SIG-M5 treated with dmso at 0.1 percent for 504 hours (cell line): ENCODE measurements at regions not wholly inside any gene's neighbourhood (a gene's known extent, or its start where the extent isn't known, plus 50 kb on each side); places are given as distances from the start of the nearest gene placed in this dataset.

Source experiments
- DNase-seq: peaks from one replicate; lab custom pipeline; 2025; ENCODE audit not compliant: unreplicated experiment; lab: John Stamatoyannopoulos, UW

- DNase-seq, result no peak
Measured at GRCh38 chr11:134821422-134821821, 409.4 kb upstream of the B3GAT1 start.

DNA sequence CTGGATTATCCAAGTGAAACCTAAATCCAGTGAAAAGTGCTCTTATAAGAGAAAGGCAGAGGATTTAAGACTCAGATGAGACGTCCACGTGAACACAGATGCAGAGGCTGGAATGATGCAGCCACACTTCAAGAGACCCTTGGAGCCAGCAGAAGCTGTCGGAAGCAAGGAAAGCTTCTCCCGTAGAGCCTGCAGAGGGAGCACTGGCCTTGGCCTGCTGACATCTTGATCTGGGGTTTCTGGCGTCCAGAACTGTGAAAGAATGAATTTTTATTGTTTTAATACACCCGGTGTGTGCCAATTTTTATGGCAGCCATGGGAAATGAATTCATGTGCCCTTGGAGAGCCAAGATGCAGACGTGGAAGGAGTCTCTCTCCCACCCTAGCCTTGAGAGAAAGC lies 407.0 kb upstream of the B3GAT1 start:
- no peak for DNase-seq

- no peak for DNase-seq
Measured at GRCh38 chr11:134818516-134818915, 406.5 kb upstream of the B3GAT1 start.

DNA sequence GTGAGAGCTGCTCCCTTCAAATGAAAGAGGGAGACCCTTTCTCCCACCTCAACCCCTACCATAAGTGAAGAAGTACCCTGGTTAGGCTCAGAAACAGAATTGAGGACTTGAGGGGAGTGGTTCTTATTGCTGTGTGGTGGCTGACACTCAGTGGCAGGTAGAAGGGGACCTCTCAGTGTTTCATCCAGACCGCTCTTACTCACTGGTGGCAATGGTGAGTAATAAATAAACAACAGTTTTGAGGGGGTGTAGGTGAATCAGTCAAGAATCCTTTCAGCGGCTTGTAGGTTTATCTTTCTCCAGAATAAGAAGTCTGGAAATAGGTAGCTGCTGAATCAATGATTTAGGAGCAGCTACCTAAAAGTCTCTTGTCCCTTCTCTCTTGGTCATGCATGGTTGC lies 403.4 kb upstream of the B3GAT1 start:
- no peak for DNase-seq

- DNase-seq, result no peak
Measured at GRCh38 chr11:134807997-134808396, 396.0 kb upstream of the B3GAT1 start.

GRCh38 chr11:134802598-134802997 lies 390.6 kb upstream of the B3GAT1 start:
- no peak for DNase-seq

GRCh38 chr11:134802116-134802515 lies 390.1 kb upstream of the B3GAT1 start:
- DNase-seq, result no peak

DNA sequence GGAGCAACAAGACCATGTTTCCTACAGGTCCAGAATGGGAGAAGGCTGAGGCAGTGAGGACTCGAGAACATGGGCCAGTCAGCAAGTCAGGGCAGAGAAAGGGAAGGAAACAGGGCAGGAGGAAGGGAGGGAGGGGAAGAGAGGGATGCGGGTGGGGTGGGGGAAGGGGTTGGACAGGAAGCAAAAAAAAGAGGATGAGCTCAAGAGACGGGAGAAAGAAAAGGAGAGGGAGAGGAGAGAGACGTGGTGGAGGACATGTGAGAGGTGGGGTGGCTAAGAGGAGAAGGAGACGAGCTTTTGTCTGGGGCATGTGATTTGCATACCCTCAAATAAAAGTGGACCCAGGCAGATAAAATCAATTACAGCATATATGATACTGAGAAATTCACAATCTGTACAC lies 389.5 kb upstream of the B3GAT1 start:
- DNase-seq, result no peak

- no peak for DNase-seq
Measured at GRCh38 chr11:134800826-134801225, 388.8 kb upstream of the B3GAT1 start.

DNA sequence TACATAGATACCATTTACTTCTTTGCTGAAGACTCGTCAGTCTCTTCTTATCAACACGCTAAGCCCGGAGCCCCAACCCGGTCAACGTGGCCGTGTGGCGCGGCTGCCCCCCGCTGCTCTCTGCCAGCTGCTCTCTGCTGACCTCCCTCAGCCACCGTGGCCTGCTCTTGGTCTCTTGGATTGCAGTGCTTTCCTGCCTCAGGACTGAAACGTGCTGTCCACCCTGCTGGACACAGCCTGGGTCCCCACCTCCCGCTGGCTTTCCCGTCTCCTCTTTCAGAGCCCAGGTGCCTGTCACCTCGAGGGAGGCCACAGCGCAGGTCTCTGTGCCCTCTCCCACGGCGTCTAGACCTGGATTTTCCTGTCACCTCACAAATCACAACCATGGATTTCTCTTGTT lies 388.1 kb upstream of the B3GAT1 start:
- no peak for DNase-seq

GRCh38 chr11:134799386-134799785 lies 387.3 kb upstream of the B3GAT1 start:
- DNase-seq, result no peak

DNA sequence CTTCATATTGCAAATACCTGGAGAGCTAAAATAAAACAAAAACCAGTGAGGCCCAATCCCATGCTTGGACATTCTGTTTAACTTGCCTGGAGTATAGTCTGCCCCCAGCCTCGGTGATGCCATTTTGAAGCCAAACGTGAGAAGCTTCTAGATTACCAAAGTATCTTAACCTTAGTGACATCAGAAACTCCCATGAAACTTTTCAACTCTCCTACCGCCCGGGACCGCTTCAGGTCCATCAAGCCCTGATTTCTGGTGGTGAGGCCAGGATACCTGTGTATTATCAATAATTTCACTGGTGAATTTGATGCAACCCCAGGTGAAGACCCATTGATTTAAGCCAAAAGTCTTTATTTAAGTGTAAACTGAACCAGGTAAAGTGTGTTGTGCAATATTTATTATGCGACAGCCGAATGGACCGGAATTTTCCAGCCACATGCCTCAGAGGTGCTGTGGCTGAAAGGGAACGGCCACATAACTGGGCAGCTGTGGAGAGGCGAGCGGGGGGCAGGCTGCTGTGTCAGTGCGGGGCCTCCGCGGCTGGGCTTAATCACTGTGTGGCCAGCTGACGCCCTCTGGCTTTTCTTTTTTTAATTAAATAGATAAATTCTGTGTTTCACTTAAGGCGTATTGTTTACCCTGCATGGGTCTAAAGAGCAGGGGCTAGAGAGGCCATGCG lies 385.5 kb upstream of the B3GAT1 start:
- no peak for DNase-seq

GRCh38 chr11:134795017-134795416 lies 383.0 kb upstream of the B3GAT1 start:
- no peak for DNase-seq

DNA sequence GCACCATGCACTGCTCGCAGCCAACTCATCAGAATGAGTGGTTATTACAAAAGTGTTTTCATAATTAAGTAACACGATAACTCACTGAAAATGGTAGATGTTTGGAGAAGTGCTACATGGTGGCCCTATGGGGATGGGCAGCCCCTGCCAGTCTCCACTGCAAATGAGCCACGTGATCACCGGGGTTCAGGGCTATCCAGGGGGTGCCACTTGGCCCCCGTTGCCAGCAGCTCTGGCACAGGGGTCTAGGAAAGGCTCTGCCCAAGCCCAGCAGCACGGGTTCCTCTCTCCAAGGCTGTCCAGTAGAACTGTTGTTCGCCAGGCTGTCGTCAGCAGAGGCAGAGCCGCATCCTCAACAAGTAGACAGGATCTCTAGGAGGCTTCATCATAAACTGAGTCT lies 382.1 kb upstream of the B3GAT1 start:
- DNase-seq, result no peak

DNA sequence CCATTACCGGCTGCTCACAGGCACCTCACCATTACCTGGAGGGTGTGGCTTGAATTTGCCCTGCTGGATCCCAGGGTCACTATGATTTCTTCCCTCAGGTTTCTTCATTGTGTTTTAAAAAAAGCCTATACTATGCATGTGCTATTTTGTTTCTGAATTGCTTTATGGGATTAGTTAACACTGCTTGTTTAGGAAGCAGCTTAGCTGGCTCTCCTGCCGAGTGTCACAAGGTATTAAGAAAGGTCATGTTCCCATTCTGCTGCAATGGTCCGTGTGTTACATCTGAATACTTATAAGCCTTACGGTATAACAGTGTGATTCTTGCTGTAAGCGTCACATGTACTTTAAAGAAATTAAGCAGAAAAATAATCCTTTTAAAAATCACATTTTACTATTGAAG lies 380.6 kb upstream of the B3GAT1 start:
- no peak for DNase-seq

DNA sequence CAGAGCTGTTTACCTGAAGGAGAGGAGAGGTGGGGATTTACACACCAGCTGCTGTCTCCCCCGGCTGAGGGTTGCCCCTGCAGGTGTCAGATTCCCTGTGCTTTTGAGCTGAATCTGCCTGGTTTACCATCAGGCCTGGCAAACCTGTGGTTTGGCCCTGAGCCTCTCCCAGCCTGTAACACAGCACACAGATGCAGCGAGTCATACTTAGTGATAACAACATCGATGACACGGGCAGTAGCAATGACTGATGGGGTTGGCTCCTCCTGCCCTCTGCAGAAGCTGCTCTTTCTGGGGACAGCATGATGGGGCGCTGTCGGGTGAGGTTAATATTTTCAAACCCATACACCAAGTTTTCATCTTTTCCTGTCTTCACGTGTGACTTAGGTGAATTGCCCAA lies 380.0 kb upstream of the B3GAT1 start:
- no peak for DNase-seq

- DNase-seq, result no peak
Measured at GRCh38 chr11:134791102-134791501, 379.1 kb upstream of the B3GAT1 start.

- no peak for DNase-seq
Measured at GRCh38 chr11:134789104-134789503, 377.1 kb upstream of the B3GAT1 start.

GRCh38 chr11:134786636-134787035 lies 374.6 kb upstream of the B3GAT1 start:
- no peak for DNase-seq

DNA sequence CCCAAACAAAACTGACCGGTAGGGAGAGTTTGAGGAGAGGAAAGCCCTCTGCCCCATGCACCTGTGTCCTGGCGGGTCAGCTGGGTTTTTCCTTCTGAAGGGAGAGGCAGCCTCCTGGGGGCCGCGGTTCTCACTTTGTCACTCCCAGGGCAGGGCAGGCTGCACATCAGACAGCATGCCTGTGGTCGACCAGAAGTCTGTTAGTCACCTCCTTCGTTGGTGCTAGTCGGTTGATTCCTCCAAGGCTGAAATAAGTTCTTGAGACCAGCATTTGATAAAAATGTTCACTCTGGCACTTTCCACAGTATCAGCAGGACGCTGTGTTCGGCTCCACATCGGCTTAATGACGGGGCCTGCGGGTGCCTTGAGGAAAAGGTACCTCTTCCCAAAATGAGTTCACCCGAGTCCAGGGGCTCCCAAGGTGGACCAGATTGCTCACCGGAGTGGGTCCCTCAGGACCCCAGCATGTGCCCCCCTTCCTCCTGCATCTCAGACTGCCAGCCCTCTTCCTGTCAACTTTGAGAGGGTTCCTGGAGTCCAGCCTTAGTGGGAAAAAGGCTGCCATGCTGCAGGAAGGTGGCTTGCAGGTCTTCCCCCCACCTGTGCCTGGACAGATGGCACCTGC lies 373.7 kb upstream of the B3GAT1 start:
- DNase-seq, result no peak

DNA sequence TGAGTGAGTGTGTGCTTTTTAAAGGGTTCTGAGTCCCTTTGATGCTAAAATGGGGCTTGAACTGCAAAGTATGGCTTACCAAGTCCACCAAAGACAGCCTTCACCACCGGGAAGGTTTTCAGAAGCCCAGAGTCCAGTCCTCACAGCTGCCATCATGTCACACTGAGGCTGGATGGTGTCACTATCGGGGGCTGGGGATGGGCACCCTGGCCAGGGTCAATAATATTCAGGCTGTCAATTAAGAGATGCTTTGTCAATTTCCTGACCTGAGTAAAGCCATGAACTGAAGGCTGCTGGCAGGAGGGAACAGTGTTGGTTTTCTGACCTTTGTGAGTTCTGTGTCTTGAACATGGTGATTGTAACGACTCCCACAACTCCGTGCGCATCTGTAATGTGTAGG lies 373.0 kb upstream of the B3GAT1 start:
- DNase-seq, result no peak

- no peak for DNase-seq
Measured at GRCh38 chr11:134784568-134784967, 372.5 kb upstream of the B3GAT1 start.

GRCh38 chr11:134784046-134784445 lies 372.0 kb upstream of the B3GAT1 start:
- DNase-seq, result no peak
